HG02642 (cell line): ENCODE measurements at regions not wholly inside any gene's neighbourhood (a gene's known extent, or its start where the extent isn't known, plus 50 kb on each side); places are given as distances from the start of the nearest gene placed in this dataset.
"Not testable (repeated sequence)": the region's sequence is repeated elsewhere in the genome, so short reads cannot be mapped to it uniquely, and the experiment has no call there.

ENCODE experiments used
- ATAC-seq: cut with Tn5 transposase; IDR thresholded peaks from one replicate; pipeline ENCODE4 v1.9.1; 2021; ENCODE audit warnings: mild to moderate bottlenecking; ENCODE audit not compliant: unreplicated experiment, poor library complexity

DNA sequence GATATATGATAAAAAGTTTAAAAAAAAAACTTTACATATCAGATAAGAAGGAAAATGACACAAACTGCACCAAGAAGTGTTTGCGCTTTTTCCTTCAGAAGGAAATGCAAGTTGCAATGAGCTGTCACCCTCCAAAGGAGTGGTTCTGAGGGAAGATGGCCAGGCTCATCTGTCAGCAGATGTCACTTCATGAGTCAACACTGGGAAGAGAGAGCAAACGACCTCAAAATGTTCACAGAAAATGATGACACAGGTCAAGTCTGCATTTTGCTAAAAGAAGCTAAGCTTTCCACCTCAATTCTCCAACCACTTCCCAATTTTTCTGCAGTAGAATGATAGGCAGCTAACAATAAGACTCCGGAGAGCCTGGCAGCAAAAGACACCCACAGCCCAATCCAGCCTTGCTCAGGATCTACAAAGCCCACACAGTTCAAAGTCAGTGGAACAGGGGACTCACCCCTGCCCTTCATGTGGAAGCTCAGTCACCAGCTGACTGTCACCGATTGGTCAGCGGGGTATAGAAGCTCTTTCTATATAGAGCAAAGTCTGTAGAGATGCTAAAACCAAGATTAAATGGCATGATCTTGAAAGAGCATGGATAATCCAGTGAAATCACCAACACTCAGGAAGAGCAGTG lies 155.1 kb upstream of the NEBL start:
- no peak for ATAC-seq

DNA sequence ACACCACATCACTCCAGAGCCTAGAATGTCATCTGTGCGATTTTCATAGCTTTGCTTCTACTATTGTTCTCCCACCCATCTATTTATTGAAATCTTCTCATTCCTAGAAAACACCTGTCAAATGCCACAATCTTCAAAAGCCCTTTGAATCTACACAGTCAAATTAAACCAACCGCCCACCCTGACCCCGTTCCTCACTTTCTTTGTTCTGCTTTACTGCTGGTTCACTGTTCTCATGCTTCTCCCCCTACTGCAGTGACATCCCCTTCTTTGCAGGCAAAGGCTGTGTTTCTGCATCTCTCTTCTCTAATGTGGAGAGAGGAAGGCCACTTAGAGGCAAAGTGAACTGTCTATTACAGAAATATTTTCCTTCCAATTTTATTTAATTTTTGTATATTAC lies 152.4 kb upstream of the NEBL start:
- ATAC-seq = no peak

DNA sequence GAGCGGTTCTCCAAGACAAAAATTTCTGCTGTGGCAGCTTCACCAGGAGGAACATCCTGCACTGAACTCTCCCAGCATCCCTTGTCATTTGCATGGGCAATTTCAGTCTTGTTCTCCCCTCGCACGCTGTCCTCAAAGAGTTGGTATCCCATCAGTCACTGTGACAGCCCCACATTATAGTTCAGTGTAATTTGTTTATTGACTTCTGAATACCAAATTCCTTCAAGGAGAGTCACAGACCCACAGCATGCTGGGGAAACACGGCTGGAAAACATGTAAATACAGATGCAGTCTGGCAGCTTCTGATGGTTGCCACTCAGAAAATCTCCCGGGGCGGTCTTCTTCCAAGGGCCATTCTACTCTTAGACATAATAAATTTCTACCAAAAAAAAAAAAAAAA lies 151.0 kb upstream of the NEBL start:
- no peak for ATAC-seq

DNA sequence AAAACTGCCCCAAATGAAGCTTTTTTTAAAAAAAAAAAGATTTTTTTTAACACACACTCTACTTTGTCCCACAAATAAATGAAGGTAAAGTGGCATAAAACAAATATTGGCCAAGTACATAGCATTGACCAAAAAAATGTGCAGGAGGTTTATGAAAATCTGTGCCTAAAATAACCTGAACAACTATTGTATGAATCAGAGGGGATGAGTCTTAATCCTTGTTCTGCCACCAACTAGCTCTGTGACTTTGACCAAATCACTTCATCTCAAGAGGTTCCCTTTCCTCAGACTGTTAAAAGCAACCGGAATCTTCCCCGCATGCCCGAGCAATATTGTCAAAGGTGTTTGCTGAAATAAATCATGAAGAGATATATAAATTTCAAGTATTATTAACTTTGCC lies 150.4 kb upstream of the NEBL start:
- ATAC-seq = no peak

DNA sequence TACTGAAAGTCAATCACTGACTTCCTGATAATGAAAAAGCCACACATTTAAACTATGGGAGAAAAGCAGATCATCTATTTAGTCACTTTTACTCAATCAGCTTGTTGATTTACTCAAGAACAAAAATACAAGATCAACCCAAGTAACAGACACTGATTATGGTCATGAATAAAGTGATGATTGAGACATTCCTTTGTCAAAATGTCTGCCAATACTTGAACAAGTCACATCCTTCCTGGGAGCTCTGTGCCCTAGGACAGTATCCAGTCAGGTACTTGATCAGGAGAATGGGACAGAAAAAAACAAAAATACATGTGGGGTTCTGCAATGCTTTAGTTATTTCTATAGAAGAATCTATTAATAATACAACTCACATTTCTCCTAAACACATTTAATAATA lies 150.0 kb upstream of the NEBL start:
- no peak for ATAC-seq

DNA sequence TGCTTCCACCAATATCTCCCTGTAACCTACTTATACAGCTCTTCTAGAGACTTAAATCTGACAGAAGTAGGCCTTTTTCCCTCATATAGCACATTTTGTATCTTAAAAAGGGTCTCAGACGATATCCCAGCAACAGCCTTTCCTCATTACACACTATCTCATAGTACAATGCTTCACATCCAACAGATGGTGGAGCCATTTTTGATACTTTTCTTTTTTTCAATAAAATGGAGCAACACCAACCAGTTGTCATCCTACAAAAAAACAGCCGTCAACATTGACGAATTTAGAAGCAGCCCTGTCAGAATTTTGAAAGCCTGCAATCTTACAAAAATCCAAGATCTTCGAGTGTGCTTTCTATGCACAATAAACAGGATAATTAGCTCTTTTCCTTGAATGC lies 145.9 kb upstream of the NEBL start:
- no peak for ATAC-seq

DNA sequence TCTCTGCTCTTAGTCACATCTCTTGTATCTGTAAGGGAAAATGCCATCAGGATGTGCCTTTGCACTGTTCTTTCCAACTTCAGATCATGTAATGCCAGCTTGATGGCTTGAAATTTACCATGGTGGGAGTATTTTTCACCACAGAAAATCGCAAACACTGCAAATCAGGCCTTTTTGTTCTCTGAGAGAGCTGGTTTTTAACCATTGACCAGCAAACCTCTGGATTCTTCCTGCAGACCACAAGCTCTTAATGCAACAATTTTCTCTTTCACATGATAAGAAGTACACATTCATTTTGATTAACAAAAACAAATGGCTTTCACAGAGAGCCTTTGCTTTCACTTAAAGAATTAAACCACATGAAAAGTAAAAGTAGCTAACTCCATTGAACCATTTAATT lies 145.4 kb upstream of the NEBL start:
- no peak for ATAC-seq

DNA sequence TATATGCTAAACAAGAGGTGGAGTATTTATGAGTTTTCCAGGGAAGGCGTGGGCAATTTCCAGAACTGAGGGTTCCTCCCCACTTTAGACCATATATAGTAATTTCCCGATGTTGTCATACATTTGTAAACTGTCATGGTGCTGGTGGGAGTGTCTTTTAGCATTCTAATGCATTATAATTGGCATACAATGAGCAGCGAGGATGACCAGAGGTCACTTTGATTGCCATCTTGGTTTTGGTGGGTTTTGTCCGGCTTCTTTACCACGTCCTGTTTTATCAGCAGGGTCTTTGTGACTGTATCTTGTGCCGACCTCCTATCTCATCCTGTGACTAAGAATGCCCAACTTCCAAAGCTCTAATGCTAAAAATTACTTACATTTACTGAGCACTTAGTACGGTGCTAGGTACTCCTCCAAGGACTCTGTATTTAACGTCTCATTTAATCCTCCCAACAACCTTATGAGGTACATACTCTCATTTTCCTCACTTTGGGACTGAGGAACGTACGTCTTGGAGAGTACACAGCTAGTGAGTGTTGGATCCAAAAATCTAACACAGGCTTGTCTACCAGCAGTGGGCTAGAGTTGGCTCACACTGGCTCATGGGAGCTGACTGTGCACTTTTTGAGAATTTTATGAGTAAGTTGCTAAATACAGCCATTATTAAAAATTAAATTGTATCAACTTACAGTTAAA lies 144.8 kb upstream of the NEBL start:
- ATAC-seq = no peak

DNA sequence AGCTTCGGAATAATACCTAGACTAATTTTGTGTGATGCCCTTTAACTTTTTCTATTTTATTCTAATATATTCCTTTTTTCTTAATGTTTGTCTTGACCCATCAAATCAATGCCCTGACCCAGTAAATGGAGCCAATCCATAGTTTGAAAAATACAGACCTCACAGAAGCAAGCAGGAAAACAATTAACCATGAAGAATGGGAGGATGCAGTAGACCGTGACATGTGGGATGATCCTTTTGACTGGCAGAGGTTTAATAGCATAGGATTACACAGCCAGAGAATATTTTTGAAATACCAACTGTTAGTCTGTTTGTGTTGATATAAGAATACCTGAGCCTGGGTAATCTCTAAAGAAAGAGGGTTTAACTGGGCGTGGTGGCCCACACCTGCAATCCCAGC lies 142.6 kb upstream of the NEBL start:
- no peak for ATAC-seq

DNA sequence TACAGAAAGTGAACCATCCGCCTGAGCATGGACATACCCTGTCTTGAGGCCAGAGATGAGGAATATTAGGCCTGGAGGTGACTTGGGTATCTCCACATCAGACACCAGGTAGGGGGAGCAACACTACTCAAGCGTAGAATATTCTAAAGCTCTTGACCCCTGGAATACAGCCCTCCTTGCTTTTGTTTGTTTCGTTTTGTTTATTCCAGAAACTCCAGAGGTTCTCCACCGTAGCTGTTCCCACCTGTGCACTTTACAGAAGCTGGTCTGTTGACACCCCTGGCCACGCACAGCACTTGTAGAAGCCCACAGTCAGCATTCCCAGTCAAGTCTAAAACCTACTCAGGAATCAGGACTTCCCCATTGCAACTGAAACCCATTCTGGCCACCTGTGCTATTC lies 139.6 kb upstream of the NEBL start:
- ATAC-seq = no peak

DNA sequence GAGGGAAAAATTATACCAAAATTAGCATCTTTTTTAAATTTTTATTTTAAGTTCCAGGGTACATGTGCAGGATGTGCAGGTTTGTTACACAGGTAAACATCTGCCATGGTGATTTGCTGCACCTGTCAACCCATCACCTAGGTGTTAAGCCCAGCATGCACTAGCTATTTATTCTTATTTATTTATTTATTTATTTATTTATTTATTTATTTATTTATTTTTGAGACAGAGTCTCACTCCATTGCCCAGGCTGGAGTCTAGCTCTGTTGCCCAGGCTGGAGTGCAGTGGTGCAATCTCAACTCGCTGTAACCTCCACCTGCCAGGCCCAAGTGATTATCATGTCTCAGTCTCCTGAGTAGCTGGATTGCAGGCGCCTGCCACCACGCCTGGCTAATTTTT lies 137.7 kb upstream of the NEBL start:
- ATAC-seq = not testable (repeated sequence)

DNA sequence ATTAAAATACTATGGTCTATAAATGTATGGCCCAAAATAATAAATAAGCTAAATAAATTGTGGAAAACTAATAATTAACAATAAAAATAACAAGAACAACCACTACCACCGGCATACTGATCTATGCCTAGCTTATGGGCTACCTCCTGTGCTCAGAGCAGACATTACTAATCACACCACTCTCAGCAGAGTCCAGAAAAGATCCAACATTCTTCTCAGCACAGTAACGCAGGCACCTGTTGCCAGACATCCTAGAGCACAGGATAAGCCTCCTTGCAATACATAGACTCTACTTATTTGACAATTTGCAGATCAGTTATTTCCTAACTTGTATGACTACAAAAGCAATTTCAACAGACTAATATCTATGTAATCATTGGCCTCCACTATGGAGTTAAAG lies 137.1 kb upstream of the NEBL start:
- ATAC-seq = no peak

DNA sequence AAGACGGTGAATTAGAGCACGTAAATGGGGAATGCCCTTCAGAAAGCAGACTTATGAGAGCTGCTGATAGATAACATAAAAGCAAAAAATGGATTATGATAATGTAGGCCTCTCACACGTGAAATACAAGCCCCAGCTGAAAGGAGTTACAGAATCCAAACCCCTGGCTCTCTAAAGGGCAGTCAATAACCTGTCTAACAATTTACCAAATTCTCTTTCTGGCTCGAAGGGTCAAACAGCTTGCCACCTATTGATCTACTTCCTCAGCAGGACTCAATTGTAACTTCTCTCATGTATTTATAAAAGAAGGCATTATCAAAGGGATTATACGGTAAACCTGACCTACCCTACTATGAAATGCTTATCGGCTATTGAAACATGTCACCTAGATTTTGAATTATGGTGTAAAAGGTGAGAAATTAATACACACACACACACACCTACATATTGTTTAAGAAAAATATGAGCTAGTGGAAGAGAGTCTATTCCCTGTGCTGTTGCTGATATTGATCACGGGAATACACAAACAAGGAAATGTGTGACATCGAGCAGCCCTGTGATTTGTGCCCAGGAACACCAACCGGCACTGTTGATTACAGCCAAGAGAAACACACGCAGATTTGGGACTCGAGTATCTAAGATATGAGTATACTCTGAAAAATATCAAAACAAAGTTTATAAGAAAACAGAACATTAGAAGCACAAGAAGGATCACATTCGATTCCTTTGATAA lies 135.6 kb upstream of the NEBL start:
- no peak for ATAC-seq

DNA sequence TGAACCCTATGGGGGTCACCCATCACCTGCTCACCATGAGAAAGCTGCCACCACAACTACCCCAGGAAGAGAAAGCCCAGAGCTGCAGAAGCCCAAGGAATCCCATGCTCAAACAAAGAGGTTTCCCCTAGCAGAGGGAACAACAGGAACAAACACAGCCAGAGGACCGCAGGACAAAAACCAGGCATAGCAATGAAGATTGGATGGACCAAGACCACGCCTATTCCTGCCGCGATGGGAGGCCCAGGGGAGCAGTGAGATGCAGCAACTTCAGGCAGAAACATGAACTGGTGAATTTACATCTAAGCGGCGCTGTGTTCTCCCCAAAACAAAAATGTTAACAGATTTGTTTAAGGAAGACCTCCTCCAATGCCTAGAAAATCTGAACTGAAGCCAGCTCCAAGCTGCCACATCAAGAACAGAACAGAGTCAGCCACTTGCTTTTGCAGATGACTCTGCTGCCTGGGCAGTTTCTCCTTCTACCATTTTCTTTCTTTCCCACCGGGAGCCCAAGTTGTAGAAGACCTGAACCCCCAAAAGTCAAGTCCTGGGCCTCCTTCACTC lies 134.2 kb upstream of the NEBL start:
- ATAC-seq = no peak

DNA sequence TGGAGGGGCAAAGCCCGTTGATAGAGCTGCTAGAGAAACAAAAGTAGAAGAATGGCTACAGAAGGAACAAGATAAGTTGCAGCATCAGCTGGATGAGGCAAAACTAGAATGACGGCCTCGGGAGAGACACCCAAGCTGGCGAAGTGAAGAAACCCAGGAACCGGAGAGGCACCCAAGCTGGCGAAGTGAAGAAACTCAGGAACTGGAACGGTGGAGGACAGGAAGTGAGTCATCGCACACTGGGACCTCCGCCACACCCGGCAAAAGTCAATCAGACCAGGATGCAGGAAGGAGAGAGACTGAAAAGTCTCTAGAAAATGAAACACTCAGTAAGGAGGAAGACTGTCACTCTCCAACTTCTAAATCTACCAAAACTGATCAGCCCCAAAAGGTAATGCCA lies 133.0 kb upstream of the NEBL start:
- ATAC-seq = no peak

DNA sequence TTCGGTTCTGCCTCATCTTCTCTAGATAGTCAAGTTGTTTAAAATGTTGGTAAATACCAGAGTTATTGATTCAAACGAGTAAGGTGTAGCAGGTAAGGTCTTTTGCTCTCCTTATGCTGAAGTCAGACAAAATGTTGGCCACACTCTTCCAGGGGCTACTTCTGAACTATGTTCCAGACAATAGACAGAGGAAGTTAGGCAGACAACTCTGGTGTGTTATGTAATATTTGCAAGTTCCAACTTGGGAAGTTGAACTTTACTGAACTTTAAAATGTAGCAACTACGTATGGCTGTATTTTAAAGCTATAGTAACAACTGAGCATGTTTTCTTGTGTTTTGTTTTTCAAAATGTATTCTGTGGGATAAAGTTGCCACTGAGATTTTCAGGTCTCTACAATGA lies 125.7 kb upstream of the NEBL start:
- no peak for ATAC-seq

DNA sequence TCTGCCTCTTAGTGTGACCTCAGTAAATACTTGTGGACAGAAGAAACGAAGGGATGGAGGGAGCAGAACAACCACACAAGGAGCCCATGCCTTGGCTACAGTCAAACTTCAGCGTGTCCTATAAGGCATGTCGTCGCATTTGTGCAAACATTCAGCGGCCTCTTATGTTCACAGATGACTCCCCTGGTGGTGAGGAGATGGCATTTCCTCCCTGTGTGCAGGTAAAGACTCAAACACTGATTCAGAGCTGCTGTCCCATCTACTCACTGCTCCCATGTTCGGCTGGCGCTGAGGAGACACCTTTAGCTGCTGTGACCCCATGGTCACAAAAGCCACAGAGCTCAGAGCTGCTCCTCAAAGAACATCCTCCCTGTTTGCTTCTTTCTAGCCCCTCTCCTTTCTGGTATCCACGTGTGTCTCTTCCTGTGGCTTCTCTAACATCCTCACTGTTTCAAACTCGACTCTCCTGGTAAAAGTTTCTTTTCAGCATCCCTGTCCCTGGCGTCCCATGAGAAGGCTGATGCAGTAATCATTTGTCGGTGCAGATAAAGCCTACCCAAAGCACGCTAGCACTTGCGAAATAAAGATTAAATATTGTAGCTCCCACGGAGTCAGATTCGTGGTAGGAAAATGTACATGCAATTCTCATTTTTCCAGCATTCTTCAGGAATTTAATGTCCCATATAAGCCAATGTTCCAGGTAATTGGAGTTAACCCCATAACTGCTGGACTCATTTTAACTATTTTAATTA lies 124.9 kb upstream of the NEBL start:
- no peak for ATAC-seq

DNA sequence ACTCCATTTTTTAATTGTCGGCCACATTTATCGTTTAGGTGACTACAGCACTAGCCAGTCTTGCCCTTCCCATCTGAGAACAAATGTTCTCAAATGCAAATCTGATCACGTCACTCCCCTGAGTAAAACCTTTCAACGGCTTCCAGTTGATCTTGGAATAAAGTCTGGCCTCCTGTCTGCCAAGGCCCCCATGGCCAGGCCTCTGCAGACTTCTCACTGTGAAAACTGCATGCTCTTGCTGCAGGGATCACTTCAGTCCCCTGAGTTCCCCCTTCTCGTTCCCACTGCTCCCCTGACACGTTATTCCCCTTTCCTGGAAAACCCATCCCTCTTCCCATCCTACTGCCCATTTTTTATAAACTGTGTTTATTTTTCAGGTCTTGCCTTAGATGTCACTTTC lies 124.1 kb upstream of the NEBL start:
- ATAC-seq = no peak

DNA sequence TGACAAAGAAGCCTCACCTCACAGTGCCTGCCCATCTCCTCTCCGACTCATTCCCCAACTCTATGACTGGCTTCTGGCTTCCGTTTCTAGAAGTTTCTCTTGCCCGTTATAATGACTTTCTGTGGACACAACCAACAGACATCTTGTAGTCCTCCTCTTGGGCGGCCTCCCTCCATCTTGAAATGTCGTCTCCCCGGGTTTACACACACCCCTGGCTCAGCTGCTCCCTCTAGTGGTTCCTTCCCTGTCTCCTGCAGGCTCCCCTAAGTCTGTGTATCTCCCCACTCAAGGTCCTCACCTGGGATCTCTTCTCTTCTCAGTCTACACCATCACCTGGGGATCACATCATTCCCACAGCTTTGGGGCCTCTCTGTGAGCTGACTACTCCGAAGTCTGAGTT lies 123.4 kb upstream of the NEBL start:
- peak; percentile 88 for ATAC-seq

DNA sequence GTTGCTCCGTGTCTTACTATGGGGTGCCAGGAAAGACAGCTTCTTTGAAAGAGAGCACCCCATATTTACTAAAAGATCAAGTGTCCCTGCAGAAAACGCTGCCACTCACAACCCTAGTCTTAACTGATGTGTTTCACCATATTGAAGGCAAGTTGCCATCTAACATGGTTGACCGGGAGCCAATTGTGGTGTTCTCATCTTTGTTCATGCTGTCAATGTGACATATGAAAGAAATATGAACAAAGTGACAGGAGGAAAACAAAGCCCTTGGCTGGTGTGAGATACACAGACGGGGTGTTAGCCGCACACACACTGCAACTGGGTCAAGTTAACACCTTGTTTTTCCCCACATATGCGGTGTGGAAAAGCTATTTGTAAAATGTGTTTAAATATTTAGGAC lies 122.3 kb upstream of the NEBL start:
- no peak for ATAC-seq

DNA sequence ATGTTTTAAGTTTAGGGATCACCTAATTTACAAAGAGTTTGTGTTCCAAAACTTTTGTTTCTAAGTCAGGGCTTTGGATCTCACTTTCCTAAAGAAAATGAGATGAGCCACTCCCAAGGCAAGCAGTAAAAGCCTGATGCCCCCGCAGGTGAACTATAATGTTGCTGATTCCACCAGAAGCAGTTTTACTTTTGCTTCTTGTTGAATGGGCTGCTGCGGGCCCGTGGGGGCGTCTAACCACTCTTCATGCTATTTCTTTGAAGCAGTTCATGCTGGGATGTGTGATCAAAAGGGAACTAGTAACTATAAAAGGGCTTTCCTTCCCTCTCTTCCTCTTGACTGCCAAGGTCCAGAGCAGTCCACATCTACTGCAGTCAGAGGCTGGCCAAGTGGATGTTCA lies 118.7 kb upstream of the NEBL start:
- ATAC-seq = no peak
